Gastroesophageal sphincter (tissue), 3 donors: ENCODE measurements at regions not wholly inside any gene's neighbourhood (a gene's known extent, or its start where the extent isn't known, plus 50 kb on each side); places are given as distances from the start of the nearest gene placed in this dataset.

ENCODE experiments used
- POLR2A ChIP-seq, 2 donors: fragments of 450-650 bp; IDR thresholded peaks; one replicate each; pipeline ENCODE4 v1.6.1; 2017; ENCODE audit warnings: antibody characterized with exemption in 2 of 2, mild to moderate bottlenecking in 2 of 2, moderate library complexity in 1 of 2
- POLR2AphosphoS5 ChIP-seq: sonication (generic); formaldehyde crosslinking; IDR thresholded peaks from one replicate; pipeline ENCODE4 v1.6.1; 2017; ENCODE audit warnings: antibody characterized with exemption
- TF ChIP-seq, protein P1 (sequence below), 4 experiments: fragments of 200-600 bp in 2 of 4; fragments of 450-650 bp in 2 of 4; sonication (generic) in 1 of 4; IDR thresholded peaks; one replicate each; pipeline ENCODE4 v1.5.1; 2017 to 2019; ENCODE audit warnings: antibody characterized with exemption in 4 of 4, mild to moderate bottlenecking in 2 of 4, moderate library complexity in 2 of 4

DNA sequence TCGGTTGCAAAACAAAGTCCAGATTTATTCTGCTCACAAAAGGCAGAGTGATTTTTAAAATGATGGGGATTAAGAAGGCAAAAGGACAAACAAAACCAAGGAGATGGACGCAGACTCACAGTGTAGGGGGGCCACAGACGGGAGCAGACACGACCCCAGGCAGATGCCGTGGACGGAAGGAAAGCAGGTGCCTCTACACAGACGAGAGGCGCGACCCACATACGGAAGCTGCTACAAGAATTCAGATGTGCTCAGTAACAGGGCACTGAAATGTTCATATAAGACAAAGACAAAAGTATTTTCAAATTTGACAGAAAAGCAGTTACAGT, 148.9 kb downstream of the BRD1 start:
- TF ChIP-seq POLR2A (IDR thresholded peaks at IDR 0.05) (no peak), POLR2AphosphoS5 (no peak)
- TF ChIP-seq, protein P1, sequence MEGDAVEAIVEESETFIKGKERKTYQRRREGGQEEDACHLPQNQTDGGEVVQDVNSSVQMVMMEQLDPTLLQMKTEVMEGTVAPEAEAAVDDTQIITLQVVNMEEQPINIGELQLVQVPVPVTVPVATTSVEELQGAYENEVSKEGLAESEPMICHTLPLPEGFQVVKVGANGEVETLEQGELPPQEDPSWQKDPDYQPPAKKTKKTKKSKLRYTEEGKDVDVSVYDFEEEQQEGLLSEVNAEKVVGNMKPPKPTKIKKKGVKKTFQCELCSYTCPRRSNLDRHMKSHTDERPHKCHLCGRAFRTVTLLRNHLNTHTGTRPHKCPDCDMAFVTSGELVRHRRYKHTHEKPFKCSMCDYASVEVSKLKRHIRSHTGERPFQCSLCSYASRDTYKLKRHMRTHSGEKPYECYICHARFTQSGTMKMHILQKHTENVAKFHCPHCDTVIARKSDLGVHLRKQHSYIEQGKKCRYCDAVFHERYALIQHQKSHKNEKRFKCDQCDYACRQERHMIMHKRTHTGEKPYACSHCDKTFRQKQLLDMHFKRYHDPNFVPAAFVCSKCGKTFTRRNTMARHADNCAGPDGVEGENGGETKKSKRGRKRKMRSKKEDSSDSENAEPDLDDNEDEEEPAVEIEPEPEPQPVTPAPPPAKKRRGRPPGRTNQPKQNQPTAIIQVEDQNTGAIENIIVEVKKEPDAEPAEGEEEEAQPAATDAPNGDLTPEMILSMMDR (IDR thresholded peaks at IDR 0.05): no peak
